GM19452 (cell line): ENCODE measurements at regions not wholly inside any gene's neighbourhood (a gene's known extent, or its start where the extent isn't known, plus 50 kb on each side); places are given as distances from the start of the nearest gene placed in this dataset.

Source experiments
- ATAC-seq: cut with Tn5 transposase; IDR thresholded peaks from one replicate; pipeline ENCODE4 v1.9.1; 2021; ENCODE audit not compliant: unreplicated experiment

DNA sequence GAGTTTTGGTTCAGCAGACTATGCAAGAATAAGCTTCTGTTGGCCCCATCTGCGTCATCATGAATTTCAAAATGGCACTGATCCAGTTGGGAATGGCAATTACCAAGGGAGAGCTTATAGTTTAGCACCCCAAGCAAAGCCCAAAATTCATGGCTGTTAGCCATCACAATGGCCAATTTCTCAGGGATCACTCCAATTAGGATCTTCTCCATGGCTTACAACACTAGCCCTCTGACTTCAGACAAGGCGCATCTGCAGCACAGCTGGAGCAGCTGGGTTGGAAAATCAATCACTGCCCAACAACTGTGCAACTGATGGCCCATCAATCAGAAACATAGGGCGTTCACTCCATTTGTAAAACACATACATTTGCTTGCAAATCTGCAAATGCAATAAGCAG, 273.6 kb downstream of the SRBD1 start:
- ATAC-seq: no peak

DNA sequence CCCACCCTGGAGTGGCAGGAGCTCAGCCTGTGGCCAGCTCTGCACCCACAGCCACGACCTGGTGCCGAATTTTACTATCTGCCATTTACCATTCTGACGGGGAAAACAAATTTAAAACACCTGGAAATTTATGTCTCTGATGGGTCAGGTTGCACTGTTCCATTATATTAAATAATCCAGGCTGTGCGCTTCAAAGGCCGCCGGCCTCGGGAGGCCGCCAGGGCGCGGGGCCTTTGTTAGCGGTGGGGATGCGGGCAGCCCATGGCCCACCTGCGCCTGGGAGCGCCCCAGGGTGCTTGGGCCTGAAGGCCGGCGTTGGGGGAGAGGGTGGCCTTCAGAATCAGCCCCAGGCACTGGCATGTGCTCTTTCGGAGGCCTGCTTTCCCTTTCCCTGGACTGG, 276.9 kb downstream of the SRBD1 start:
- ATAC-seq: no peak

DNA sequence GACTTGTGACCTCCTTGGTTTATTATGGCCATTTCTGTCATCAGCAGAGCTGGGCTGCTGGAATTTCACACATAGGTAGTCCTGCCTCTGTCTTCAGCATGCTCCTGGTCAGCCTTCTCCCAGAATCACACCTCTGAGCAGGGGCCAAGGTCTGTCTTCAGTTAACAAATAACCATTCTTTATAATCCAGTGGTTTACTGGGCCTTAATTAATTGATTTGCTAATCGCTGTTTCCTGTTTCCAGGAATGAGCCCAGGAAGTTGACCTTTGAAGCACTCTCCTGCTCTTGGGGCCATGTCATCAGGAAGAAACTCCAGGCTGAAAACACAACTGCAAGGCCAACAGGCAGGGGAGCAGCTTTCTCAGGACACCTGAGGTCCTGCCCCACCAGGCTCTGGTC, 278.5 kb downstream of the SRBD1 start:
- no peak for ATAC-seq

DNA sequence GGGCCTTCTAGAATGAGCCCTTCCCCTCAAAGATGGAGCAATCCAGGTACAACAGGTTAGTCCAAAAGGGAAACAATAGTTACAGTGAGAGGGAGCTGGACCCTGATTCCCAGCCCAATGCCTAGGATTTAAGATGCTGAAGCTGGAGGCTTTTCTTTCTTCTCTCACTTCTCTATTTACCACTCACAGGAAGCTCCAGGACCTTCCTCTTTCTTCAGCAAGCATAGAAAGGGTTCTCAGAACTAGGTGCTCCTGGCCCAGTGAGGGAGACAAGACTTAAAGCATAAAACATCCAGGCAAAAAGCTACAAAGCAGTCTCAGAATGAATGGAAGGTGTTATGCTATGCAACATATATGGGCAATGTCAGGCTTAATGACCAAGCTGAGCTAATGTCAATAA, 279.0 kb downstream of the SRBD1 start:
- no peak for ATAC-seq

DNA sequence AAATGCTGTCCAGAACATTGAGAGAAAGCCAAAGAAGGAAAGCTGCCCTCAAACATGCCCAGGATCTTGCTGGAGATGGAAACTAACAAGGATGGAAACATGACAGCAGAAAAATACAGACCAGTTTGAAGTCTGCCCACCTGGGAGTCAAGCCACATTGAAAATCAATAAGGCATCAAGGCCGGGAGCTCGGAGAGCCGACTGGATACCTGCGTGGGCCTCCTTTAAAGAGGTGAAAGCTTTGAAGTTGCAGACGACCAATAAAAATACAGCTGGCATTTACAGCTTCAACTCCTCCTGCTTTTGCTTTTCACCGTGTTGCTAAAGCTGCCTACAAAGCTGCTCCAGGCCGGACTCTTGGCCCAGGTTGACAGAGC, 279.7 kb downstream of the SRBD1 start:
- no peak for ATAC-seq

DNA sequence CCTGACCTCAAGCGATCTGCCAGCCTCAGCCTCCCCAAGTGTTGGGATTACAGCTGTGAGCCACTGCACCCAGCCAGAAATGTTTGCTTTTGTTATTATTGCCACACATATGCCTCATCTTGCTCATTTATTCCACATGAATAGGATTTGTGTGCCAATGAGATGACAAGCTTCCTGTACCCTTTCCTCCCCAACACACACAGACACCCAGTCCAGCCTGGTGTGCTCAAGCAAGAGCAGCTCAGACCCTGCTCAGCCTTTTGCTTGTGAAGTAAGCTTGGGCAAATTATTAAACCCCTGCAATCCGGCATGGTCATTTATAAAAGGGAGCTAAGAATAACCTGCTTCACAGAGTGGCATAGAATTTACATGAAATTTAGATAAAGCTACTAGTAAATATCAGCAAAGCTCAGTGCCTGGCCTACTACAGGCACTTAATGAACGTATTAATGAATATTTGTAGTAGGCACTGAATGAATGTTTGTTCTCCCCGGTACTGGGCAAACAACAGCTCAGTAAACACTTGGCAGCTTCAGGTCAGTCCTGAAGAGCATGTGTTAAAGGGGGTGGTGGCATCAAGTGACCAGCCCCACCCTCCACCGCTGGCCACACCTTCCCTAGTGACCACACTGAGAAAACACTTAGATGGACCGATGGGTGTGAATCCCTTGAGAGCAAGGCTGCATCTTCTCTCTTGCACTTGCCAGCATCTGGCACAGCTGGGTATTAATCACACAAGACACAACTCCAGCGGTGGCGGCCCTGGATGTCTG, 280.2 kb downstream of the SRBD1 start:
- ATAC-seq: no peak

DNA sequence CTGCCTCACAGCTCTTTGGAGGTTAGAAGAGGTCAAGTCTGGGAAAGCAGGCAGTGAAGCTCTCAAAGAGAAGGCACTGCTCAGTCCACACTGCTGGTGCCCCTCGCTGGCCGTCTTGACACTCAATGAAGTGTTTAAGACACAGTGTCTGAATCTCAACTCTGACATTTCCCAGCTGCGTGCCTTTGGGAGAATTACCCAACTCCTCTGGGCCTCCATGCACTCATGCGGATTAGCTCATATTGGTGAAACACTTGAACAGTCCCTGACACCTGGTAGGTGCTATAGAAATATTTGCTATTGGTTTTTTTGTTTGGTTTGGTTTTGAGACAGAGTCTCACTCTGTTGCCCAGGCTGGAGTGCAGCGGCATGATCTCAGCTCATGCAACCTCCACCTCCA, 281.0 kb downstream of the SRBD1 start:
- no peak for ATAC-seq

DNA sequence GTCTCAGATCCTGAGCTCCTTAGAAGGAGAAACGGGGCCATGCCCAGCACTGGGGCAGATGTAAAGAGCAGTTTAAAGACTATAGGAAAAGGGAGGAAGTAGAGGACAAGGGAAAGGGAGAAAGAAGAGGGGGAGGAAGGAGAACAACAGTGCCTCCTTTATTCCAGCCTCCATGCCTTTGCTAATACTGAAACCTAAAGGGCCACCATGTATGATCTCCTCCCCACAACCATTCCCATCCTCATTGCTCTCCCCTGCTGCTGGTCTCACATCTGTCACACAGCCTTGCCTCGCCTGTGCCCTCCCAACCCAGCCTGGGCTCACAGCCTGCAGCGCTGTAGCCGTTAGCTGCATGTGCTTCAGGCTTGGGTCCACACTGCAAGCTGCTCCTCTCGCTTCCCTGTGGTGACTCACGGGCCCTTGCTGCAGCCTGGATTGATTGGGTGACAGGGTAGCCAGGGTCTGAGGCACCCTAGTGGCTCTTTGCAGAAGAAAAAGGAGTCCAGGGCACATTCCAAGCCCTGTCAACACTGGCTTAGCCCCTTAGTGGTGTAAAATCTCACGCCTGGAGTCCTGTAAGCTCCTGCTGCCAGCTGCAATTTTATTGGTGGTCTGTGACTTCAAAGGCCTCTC, 281.9 kb downstream of the SRBD1 start:
- no peak for ATAC-seq

DNA sequence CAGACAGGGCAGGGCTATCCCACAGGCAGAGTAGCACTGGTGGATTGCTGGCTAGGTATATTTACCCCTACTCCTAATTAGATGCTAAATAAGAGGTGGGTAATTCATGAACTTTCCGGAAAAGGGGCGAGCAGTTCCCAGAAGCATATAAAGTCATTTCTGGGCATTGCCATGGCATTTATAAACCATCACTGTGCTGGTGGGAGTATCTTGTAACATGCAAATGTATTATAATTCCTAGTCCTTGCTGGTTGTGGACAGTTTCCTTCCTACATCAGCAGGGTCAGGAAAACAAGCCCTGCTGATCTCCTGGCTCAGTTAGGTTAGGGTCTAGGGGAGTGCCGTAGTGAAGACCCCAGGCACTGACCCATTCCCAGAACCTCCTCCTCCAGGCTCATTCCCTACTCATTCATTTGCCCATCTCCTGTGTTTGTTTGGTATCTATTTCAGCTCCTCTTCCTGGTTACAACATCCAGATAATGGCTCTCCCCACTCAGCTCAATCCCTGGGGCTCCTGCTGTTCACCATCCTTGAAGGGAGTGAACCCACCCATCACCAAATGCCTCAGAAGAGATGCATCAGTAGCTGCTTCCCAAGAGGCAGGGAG, 282.7 kb downstream of the SRBD1 start:
- ATAC-seq: no peak

DNA sequence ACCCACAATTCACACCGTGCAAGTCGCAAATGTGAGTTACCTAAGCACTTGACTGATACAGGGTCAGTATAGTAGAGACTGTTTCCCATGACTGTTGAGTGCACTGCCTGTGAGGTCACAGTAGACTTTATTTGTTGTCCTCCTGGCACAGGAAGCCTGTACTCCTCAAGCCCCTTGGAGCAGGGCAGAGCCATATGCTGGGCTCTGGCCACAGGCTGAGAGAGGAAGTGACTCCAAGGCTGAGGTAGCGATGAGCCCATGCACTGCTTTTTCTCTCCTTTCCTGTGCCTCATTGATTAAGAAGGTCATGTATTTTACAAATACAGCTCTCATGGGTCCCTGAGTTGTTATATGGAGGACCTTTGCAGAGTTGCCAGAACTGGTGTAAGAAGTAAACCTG, 287.7 kb downstream of the SRBD1 start:
- no peak for ATAC-seq

DNA sequence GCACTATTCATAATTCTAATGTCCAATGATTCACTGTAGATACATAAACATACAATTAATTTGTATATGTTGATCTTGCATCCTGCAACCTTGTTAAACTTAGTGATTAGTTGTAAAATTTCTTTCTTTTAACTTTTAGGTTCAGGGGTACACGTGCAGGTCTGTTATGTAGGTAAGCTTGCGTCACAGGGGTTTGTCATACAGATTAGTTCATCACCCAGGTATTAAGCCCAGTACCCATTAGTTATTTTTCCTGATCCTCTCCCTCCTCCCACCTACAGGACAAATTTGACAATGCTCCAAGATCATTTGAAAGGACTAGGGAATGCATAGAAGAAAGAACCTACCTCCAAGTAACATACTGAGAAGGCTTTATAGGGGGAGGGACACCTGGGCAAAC, 290.1 kb downstream of the SRBD1 start:
- no peak for ATAC-seq

DNA sequence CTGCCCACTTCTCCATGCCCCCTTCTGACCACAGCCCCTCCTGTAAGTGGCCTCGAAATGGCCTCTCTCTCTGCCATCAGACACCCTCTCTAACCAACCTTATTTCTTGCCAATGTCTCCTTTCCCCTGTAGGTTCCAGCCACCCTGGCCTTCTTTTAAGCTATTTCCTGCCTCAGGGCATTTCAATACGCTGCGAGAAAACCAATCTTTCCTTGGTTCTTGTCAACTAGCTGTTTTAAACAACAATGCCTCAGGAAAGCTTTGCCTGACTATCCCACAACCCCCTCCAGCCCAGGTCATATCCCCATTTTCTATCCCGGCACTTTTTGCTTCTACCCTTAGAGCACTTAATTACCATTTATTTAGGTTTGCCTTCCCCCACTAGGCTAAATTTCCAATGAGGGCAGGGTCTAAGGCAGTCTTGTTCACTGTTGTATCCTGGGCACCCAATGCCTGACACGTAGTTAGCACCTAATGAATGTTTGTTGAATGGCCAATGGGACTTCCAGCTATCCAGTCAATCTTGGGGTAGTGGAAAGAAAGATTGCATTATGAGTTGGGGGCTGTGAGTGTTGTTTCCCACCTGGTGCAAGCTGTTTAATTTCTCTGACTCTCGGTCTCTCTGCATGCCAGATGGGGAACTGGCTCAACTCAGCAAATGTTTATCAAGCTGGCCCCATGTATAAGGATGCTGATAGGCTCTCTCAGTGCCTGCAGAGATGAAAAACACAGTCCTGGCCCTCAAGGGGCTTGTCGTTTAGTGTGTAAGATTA, 291.2 kb downstream of the SRBD1 start:
- no peak for ATAC-seq

DNA sequence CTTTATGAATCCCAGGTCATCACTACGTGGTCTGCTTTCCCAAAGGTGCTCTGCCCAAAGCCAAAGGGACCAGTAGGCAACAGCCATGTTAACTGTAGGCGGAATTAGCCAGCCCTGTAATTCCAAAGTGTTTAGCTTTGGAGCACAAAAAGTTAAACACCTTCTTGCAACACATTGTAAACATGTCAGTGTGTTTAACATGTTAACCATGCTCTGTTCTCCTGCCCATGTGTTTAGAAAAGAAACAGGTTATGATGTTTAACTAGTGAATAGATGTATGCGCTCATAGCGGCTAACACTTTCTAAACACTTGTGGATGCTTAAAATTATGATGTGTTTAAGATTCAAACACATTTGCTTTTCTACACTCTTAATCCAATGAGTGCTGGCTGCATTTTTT, 292.4 kb downstream of the SRBD1 start:
- ATAC-seq: no peak

DNA sequence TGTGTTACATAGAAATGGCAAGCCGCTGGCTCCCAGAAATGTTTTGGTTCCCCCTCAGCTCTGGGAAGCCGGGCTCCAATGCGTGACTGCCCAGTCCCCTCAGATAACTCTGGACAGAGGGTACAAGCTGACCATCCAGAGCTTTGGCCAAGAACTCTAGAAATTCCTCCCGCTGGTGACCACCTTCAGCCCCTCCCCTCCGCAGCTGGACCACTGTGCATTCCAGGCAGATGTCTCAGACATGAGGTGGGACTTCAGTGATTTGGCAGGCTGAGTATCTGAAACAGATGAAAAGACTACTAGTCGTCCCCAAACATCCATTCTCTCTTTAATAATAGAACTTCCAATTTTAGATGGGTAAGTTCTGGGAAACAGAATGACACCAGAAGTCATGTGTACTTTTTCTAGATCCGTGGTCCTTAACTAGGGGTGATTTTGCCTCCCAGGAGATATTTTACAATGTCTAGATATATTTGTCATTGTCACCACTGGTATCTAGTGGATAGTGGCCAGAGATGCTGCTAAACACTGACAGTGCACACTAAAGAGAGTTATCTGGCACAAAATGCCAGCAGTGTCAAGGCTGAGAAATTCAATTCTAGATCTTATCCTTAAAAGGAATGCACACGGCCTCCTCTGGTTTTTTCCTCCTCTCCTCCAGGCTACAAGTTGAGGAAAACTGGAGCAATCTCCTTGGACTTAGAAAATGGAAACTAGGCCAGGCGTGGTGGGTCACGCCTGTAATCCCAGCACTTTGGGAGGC, 294.3 kb downstream of the SRBD1 start:
- ATAC-seq: no peak

DNA sequence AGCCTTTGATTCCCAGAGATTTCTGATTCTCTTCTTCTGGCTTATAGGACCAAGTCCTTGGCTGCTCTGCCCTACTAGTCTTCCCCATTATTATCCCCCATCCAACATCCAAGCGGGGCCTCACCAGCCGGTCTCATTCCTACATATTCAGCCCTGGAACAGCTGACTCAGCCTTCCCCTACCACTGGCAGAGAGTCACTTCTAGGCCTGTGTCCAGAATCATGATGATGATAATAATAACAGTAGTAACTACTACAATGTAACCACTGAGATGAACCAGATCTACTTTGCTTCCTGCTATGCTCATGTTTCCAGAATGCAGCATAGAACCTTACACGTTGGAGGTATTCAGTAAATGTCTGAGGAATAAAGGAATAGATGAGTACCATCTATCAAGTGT, 295.2 kb downstream of the SRBD1 start:
- no peak for ATAC-seq

DNA sequence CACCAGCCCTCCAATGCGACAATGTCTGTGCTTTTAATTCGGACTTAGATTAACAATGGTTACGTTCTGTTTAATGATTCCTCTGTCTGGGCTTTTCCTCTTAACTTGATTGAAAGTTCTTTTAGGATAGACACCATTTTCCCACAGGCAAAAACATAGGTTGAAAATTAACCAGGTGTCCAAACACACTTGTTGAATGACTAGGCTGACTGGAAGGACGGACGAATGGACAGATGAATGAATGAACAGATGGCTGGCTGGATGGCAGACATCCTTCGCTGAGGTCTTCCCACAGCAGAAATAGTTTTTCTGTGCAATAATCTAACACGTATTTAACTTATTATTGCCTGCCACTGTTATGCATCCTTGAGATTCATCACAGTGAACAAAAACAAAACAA, 298.8 kb downstream of the SRBD1 start:
- no peak for ATAC-seq

DNA sequence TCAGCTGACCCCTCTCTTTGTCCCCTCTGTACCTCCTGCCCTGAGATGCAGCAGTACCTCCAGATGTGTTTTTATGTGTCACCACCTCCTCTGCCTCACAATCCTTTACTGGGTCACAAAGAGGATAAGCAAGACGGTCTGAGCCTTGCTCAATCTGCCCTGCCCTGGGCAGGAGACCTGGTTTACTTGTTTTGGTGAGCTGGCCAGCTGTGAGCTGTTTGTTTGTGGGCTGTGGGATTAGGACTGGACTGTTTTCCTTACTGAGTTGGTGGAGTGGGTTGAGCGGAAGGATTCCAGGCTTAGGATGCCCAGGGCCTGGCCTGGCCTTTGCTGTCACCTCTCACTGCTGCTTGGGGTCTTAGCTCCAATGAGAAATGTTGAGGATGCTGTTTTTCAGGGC, 299.5 kb downstream of the SRBD1 start:
- ATAC-seq: no peak

DNA sequence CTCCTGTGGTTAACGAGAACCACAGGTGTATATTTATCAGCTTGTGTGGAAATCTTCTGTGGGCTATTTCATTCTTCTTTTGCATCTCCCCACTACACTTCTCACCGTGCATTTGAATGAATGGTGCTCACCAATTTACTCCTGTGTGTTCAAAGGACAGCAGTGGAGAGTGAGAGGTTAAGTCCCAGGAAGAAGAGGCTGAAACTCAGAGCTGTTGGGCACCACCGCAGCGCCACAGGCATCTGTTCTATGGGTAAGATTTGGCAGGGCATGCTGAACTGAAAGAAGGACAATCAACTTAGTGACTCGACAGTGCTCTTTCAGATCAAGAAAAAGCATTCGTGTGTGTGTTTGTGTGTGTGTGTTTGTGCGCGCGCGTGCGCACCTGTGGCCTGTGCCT, 297.9 kb upstream of the SIX2 start:
- ATAC-seq: no peak

DNA sequence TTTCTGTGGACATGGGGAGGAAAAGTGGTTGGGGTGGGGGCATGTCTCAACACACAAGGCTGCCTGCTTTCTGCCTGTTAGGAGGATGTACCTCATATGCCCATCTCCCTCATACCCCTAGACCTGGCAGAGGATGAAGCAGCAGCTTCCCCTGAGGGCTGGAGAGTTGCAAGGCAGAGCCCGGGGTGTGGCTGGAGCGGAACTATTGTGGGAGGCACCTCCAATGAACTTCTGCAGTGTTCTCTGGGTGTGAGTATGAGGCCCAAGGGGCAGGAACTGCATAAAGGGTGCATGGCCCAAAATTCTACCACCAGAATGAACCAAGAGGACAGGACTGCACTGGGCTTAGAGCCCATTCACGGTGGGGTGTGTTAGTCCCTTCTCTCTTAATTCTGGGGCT, 296.3 kb upstream of the SIX2 start:
- no peak for ATAC-seq

DNA sequence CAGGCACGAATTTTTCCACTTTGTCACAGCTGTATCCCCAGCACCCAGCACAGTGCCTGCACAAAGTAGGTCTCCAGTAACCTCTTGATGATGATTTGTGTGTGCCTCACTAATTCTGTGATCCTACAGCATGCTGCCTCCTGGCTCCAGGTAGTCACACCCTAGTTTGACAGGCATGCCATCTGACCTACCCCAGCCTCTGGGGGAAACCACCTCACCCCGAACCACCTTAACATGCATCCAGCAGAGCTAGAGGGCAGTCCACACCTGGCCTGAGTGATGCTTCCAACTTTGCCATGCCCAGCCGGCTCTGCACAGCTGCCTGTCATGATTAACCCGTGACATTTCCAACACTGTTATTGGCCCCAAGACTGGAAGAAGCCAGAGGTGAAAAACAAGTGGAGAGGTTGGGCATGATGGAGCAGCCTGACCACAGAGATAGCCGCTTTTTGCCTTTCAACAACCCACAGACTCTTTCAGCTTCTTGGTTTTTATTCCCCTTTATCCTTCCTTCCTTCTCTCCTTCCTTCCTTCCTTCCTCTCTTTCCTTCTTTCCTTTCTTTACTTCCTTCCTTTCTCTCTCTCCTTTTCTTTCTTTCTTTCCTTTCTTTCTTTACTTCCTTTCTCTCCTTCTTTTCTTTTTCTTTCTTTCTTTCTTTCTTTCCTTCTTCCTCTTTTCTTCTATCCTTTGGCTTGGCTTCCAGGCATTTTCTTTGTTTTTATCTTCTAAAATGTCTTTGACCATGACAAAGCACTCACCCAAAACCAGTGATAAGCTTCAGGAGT, 294.4 kb upstream of the SIX2 start:
- ATAC-seq: no peak
